B cell (primary cell): ENCODE measurements at regions not wholly inside any gene's neighbourhood (a gene's known extent, or its start where the extent isn't known, plus 50 kb on each side); places are given as distances from the start of the nearest gene placed in this dataset.
A peak's percentile ranks its signal among the peaks of the same experiment; 100 is the strongest.

Experiments
- ATAC-seq: fragments of 200-7000 bp; cut with Tn5 transposase; one replicate; pipeline ENCODE4 v1.10.0; 2021; ENCODE audit warnings: low read depth, mild to moderate bottlenecking, moderate number of reproducible peaks, moderate library complexity
- CTCF ChIA-PET: fragments of 350-600 bp; sonication (Branson Sonifier 250); formaldehyde crosslinking; loops from one replicate; lab custom pipeline; 2021; ENCODE audit warnings: antibody characterized with exemption, inconsistent platforms; lab: Charles Lee
- POLR2A ChIA-PET: fragments of 350-600 bp; sonication (Branson Sonifier 250); formaldehyde crosslinking; loops from one replicate; lab custom pipeline; 2021; ENCODE audit warnings: antibody characterized with exemption; lab: Charles Lee
- DNase-seq: peaks from one replicate; pipeline ENCODE4 v3.0.0; 2013
- H2AFZ ChIP-seq: 2 replicates; pipeline ENCODE4 v1.6.1; 2012; ENCODE audit warnings: mild to moderate bottlenecking, low read depth, low read length; ENCODE audit not compliant: insufficient read depth, poor library complexity, severe bottlenecking
- H3K27ac ChIP-seq, 2 donors: 1 replicate in 1 of 2; 2 replicates in 1 of 2; pipeline ENCODE4 v1.5.1; 2012 to 2013; ENCODE audit warnings: low read length in 2 of 2, mild to moderate bottlenecking in 2 of 2, moderate library complexity in 1 of 2
- H3K27me3 ChIP-seq, 4 experiments: fragments of 200-600 bp in 1 of 4; sonication (generic) in 1 of 4; replicated peaks in 1 of 4; 1 replicate in 2 of 4; 2 replicates in 2 of 4; pipeline versions ENCODE4 v1.6.1 to v1.7.0; 2013 to 2016; ENCODE audit warnings: low read length in 3 of 4, mild to moderate bottlenecking in 2 of 4, mixed read lengths in 1 of 4, moderate library complexity in 1 of 4; ENCODE audit not compliant: insufficient read depth in 4 of 4, control insufficient read depth in 3 of 4; ENCODE audit errors: control extremely low read depth in 1 of 4
- H3K36me3 ChIP-seq, 2 experiments: replicated peaks in 1 of 2; 1 replicate in 1 of 2; 2 replicates in 1 of 2; pipeline versions ENCODE4 v1.6.1 to v1.7.1; 2013; ENCODE audit warnings: low read length in 1 of 2; ENCODE audit not compliant: insufficient read depth in 2 of 2, control insufficient read depth in 1 of 2; ENCODE audit errors: control extremely low read depth in 1 of 2, extremely low read depth in 1 of 2
- H3K4me1 ChIP-seq, 2 donors: fragments of 200-600 bp in 1 of 2; sonication (generic) in 1 of 2; 1 replicate in 1 of 2; 2 replicates in 1 of 2; pipeline versions ENCODE4 v1.5.1 to v1.6.1; 2013 to 2017; ENCODE audit warnings: low read length in 2 of 2; ENCODE audit not compliant: control insufficient read depth in 2 of 2, insufficient read depth in 2 of 2
- H3K4me2 ChIP-seq: replicated peaks from 2 replicates; pipeline ENCODE3; 2012; ENCODE audit warnings: mild to moderate bottlenecking, low read depth, low read length; ENCODE audit not compliant: poor library complexity, severe bottlenecking
- H3K4me3 ChIP-seq, 5 experiments: fragments of 200-600 bp in 1 of 5; sonication (generic) in 1 of 5; 1 replicate in 3 of 5; 2 replicates in 2 of 5; pipeline versions ENCODE4 v1.5.1 to v1.7.0; 2011 to 2016; ENCODE audit warnings: low read length in 4 of 5, mild to moderate bottlenecking in 4 of 5, low read depth in 2 of 5, control low read depth in 1 of 5, moderate library complexity in 1 of 5; ENCODE audit not compliant: insufficient read depth in 1 of 5; ENCODE audit errors: control extremely low read depth in 1 of 5, extremely low read depth in 1 of 5
- H3K79me2 ChIP-seq: fragments of 200-600 bp; sonication (generic); one replicate; pipeline ENCODE4 v1.6.0; 2016; ENCODE audit warnings: low read length; ENCODE audit not compliant: control insufficient read depth, insufficient read depth
- H3K9ac ChIP-seq: fragments of 200-600 bp; sonication (generic); 2 replicates; pipeline ENCODE4 v1.6.1; 2017; ENCODE audit warnings: mild to moderate bottlenecking, low read length, moderate library complexity
- H3K9me3 ChIP-seq, 3 donors: one replicate each; pipeline versions ENCODE4 v1.6.1 to v1.7.1; 2013; ENCODE audit warnings: low read length in 2 of 3; ENCODE audit not compliant: control insufficient read depth in 2 of 3, insufficient read depth in 1 of 3; ENCODE audit errors: control extremely low read depth in 1 of 3
- H4K20me1 ChIP-seq: 2 replicates; pipeline ENCODE4 v1.6.0; 2012; ENCODE audit warnings: mild to moderate bottlenecking, low read length; ENCODE audit not compliant: insufficient read depth, control insufficient read depth, poor library complexity, severe bottlenecking
- H3K27ac Mint-ChIP-seq: one replicate; pipeline ENCODE4 v1.8.0; 2021; ENCODE audit warnings: mixed read lengths
- H3K27me3 Mint-ChIP-seq: one replicate; pipeline ENCODE4 v1.8.0; 2021; ENCODE audit warnings: mixed read lengths
- H3K4me1 Mint-ChIP-seq: one replicate; pipeline ENCODE4 v1.8.0; 2021; ENCODE audit warnings: mixed read lengths
- H3K4me3 Mint-ChIP-seq: one replicate; pipeline ENCODE4 v1.8.0; 2021; ENCODE audit warnings: mixed read lengths
- H3K9me3 Mint-ChIP-seq: one replicate; pipeline ENCODE4 v1.8.0; 2022; ENCODE audit warnings: mixed read lengths; ENCODE audit not compliant: insufficient read depth
- CTCF ChIP-seq: fragments of 200-600 bp; IDR thresholded peaks from one replicate; pipeline ENCODE4 v1.8.0; 2022; ENCODE audit warnings: antibody characterized with exemption, mild to moderate bottlenecking
- EZH2 ChIP-seq: IDR thresholded peaks from 2 replicates; pipeline ENCODE4 v1.6.1; 2012; ENCODE audit warnings: borderline replicate concordance, low read depth, mild to moderate bottlenecking, moderate library complexity, low read length; ENCODE audit not compliant: insufficient read depth, poor library complexity, severe bottlenecking
- WGBS: methylation state at CpG from one replicate; pipeline ENCODE4 v1.1.5; 2013; ENCODE audit warnings: missing lambda C conversion rate; ENCODE audit not compliant: insufficient coverage; 5-methylcytosine and 5-hydroxymethylcytosine counted together
- intact Hi-C: fragments of 100-400 bp; cut with micrococcal nuclease; formaldehyde crosslinking; loops from one replicate; pipeline ENCODE4 v1.10.0; 2022

GRCh38 chr17:77724876-77725615, 233.5 kb upstream of the TNRC6C start:
- no peaks in the 10 kb centered on the region for H3K79me2 ChIP-seq
- Mint-ChIP-seq H3K27me3 (peaks cover 49% of the 10 kb centered on the region), H3K4me1 (peaks cover 3% of the 10 kb centered on the region), H3K27ac (no peak overlapping the region), H3K9me3 (no peaks in the 10 kb centered on the region), H3K4me3 (no peak overlapping the region)
- peak; percentile 33 for ATAC-seq
- no peak overlapping the region for H3K4me2 ChIP-seq
- H2AFZ ChIP-seq = no peak overlapping the region
- WGBS = 47% methylated on average over 28 of the region's 28 CpGs
- H3K27me3 ChIP-seq = peaks cover 0 to 35% (median 15%) of the 10 kb centered on the region in 4 experiments
- no peak overlapping the region for H3K9ac ChIP-seq
- DNase-seq = no peak
- no peak overlapping the region for H3K27ac ChIP-seq
- no peaks in the 10 kb centered on the region for H3K9me3 ChIP-seq
- no peak overlapping the region for H3K4me3 ChIP-seq
- no peaks in the 10 kb centered on the region for H3K36me3 ChIP-seq
- CTCF ChIA-PET = no interaction called here
- TF ChIP-seq EZH2 = no peak
- no peak for TF ChIP-seq CTCF
- POLR2A ChIA-PET = no interaction called here
- intact Hi-C loops = no loop called here
- no peaks in the 10 kb centered on the region for H4K20me1 ChIP-seq
- peaks cover 0 to 9% of the 10 kb centered on the region in 2 donors for H3K4me1 ChIP-seq

- ATAC-seq = no peak
- Histone ChIP-seq H3K9me3 (no peaks in the 10 kb centered on the region), H4K20me1 (no peaks in the 10 kb centered on the region), H3K4me3 (no peak overlapping the region), H3K27me3 (peaks cover 0 to 35% (median 15%) of the 10 kb centered on the region in 4 experiments), H3K4me2 (no peak overlapping the region), H2AFZ (no peak overlapping the region), H3K4me1 (peaks cover 0 to 9% of the 10 kb centered on the region in 2 donors), H3K27ac (no peak overlapping the region), H3K9ac (no peak overlapping the region), H3K79me2 (no peaks in the 10 kb centered on the region), H3K36me3 (no peaks in the 10 kb centered on the region)
- H3K4me3 Mint-ChIP-seq = no peak overlapping the region
- ChIA-PET POLR2A (no interaction called here), CTCF (no interaction called here)
- H3K27me3 Mint-ChIP-seq = peaks cover 45% of the 10 kb centered on the region
- 82% methylated on average over 3 of the region's 5 CpGs for WGBS
- DNase-seq = no peak
- intact Hi-C loops = no loop called here
- H3K4me1 Mint-ChIP-seq = peaks cover 3% of the 10 kb centered on the region
- no peaks in the 10 kb centered on the region for H3K9me3 Mint-ChIP-seq
- no peak overlapping the region for H3K27ac Mint-ChIP-seq
- no peak for TF ChIP-seq CTCF
- TF ChIP-seq EZH2 = no peak
These were observed 232.7 kb upstream of the TNRC6C start for GRCh38 chr17:77725846-77726245.
